ENCODE measurements at regions not wholly inside any gene's neighbourhood (a gene's known extent, or its start where the extent isn't known, plus 50 kb on each side); places are given as distances from the start of the nearest gene placed in this dataset.

- TF ChIP-seq EP300 (IDR thresholded peaks at IDR 0.05) (no peak), HDAC2 (IDR thresholded peaks at IDR 0.05) (no peak), CTCF (IDR thresholded peaks at IDR 0.05) (no peak), CHD4 (IDR thresholded peaks at IDR 0.05; ENCODE audit: borderline replicate concordance) (no peak), POLR2AphosphoS2 (conservative IDR thresholded peaks at IDR 0.05; ENCODE audit: low read length) (no peak), EHMT2 (IDR thresholded peaks at IDR 0.05; ENCODE audit: low read depth) (no peak), BHLHE40 (IDR thresholded peaks at IDR 0.05; ENCODE audit: low read depth, low read length) (no peak)
Measured at GRCh38 chr4:35491093-35491492, 753.2 kb downstream of the ARAP2 start.
